Lower leg skin (tissue), 4 donors: ENCODE measurements at regions not wholly inside any gene's neighbourhood (a gene's known extent, or its start where the extent isn't known, plus 50 kb on each side); places are given as distances from the start of the nearest gene placed in this dataset.

Source experiments
- DNase-seq, 2 donors: peaks; one replicate each; pipeline ENCODE4 v3.0.0-alpha.2; 2019; ENCODE audit warnings: low spot score in 2 of 2
- H3K4me3 ChIP-seq: fragments of 200-600 bp; sonication (generic); 2 replicates; pipeline ENCODE4 v1.5.1; 2017; ENCODE audit warnings: mild to moderate bottlenecking, low read depth; ENCODE audit not compliant: poor library complexity, severe bottlenecking
- POLR2A ChIP-seq, 2 donors: fragments of 450-650 bp; IDR thresholded peaks; one replicate each; pipeline ENCODE4 v1.6.1; 2016 to 2017; ENCODE audit warnings: antibody characterized with exemption in 2 of 2, mild to moderate bottlenecking in 1 of 2, moderate library complexity in 1 of 2
- WGBS, 2 donors: methylation state at CpG; one replicate each; pipeline ENCODE4 v1.1.5; 2018; 5-methylcytosine and 5-hydroxymethylcytosine counted together
- intact Hi-C: fragments of 100-400 bp; cut with DNase I; formaldehyde crosslinking; loops from one replicate; pipeline ENCODE4 v1.15.0; 2023; ENCODE audit warnings: low total_unique reads
- TF ChIP-seq, protein P1 (sequence below), 3 donors: fragments of 450-650 bp; IDR thresholded peaks; one replicate each; pipeline ENCODE4 v1.5.1; 2016; ENCODE audit warnings: antibody characterized with exemption in 3 of 3, mild to moderate bottlenecking in 3 of 3, moderate library complexity in 2 of 3

DNA sequence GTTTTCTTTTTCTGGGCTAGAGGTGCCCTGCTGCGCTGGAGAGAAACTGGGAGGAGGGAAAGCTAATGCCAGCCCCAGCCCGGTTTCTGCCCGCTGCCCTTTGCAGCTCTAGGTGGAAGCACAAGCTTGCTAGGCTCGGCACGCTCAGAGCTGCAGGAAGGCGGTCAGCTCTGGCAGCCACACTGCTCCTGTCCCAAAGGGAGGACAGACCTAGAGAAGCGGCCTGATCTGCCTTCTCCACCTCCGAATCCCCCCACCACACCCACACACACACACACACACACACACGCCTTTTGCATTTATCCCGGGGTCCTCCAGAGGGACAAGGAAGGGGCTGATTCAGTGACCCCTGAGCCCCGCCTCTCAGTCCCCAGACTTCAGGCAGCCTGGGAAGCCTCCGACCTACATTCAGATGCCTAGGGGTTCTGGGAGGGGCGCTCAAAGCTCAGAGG is 418.1 kb downstream of the SOX9 start:
- intact Hi-C loops = loop anchor here (10.0 kb wide), 1 partner anchor 424 kb away; no protein-coding TSS in a partner anchor
- 87 to 95% methylated on average over 13 of the region's 13 CpGs for WGBS, 2 donors
- TF ChIP-seq POLR2A (IDR thresholded peaks at IDR 0.05) = no peak
- TF ChIP-seq, protein P1, sequence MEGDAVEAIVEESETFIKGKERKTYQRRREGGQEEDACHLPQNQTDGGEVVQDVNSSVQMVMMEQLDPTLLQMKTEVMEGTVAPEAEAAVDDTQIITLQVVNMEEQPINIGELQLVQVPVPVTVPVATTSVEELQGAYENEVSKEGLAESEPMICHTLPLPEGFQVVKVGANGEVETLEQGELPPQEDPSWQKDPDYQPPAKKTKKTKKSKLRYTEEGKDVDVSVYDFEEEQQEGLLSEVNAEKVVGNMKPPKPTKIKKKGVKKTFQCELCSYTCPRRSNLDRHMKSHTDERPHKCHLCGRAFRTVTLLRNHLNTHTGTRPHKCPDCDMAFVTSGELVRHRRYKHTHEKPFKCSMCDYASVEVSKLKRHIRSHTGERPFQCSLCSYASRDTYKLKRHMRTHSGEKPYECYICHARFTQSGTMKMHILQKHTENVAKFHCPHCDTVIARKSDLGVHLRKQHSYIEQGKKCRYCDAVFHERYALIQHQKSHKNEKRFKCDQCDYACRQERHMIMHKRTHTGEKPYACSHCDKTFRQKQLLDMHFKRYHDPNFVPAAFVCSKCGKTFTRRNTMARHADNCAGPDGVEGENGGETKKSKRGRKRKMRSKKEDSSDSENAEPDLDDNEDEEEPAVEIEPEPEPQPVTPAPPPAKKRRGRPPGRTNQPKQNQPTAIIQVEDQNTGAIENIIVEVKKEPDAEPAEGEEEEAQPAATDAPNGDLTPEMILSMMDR (IDR thresholded peaks at IDR 0.05) = no peak
- DNase-seq = no peak
- H3K4me3 ChIP-seq = no peak overlapping the region

DNA sequence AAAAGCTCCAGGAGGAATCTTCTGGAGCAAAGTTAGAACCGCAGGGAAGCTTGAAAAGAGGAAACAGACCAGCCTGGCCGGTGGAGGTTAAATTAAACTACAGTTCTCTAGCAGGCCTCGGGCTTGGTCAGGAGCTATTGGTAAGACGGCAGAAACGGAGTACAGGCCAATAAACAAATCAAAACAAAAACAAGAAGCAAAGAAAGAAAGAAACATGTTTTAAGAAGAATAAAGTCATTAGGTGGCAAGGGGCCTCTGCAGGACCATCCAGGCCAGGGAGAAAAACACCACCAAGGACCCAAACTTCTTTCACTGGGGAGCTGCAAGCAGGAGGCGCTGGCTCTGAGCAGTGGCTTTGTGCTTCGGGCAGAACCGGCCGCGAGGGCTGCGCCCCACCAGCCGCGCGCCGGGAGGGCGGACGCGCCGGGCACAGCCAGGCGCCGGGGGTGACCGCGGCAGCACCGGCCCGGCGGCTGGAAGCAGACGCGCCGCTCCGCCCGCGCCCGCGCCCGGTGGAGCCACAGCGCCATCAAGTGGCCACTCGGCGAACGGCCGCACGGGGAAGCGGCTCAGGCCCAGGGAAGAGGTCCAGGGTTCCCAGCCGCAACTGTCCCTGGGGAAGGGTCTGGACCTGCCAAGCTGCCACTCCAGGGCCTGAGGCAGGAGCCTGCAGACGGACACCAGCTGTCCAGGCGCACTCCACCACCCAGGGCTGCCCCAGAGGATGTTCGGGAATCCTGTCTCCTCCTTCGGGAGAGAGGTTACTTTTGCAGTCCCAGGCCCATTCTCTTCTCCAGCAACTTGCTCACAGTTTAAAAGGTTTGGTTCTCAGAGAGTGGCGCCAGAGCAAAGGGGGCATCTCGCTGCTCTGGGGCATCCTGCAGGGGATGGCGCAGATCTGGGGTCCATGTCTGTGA is 419.4 kb downstream of the SOX9 start:
- TF ChIP-seq, protein P1 (IDR thresholded peaks at IDR 0.05) = peak in 1 of 3 donors; percentile 76
- no peak for TF ChIP-seq POLR2A (IDR thresholded peaks at IDR 0.05)
- peak; percentile 46 to 94 for DNase-seq
- H3K4me3 ChIP-seq = no peak overlapping the region
- 13 to 18% methylated on average over 31 to 42 of the region's 50 CpGs for WGBS, 2 donors
- intact Hi-C loops = loop anchor here (10.0 kb wide), 2 partner anchors 425 to 1775 kb away; no protein-coding TSS in a partner anchor

DNA sequence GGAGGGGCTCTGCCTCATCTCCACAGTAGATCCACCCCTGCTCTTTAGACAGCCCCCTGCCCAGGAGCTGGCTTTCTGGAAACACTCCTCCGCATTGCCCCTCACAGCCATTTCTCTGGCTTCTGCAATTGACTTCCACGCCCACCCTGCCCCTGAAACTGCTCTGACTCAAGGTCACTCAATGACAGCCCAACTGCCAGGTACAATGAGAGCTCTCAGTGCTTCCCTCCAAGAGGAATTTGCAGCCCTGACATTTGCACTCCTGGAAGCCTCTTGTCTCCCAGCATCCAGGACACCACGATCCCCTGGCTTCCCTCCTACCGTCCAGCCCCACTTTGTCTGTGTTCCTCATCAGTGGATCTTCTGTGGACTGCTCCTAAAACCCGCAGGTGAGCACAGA is 421.5 kb downstream of the SOX9 start:
- no peak for TF ChIP-seq POLR2A (IDR thresholded peaks at IDR 0.05)
- TF ChIP-seq, protein P1 (IDR thresholded peaks at IDR 0.05) = no peak
- H3K4me3 ChIP-seq = no peak overlapping the region
- intact Hi-C loops = loop anchor here (10.0 kb wide), 1 partner anchor 1778 kb away; no protein-coding TSS in a partner anchor
- no peak for DNase-seq
- WGBS, 2 donors = 78 to 88% methylated on average over 5 of the region's 5 CpGs

DNA sequence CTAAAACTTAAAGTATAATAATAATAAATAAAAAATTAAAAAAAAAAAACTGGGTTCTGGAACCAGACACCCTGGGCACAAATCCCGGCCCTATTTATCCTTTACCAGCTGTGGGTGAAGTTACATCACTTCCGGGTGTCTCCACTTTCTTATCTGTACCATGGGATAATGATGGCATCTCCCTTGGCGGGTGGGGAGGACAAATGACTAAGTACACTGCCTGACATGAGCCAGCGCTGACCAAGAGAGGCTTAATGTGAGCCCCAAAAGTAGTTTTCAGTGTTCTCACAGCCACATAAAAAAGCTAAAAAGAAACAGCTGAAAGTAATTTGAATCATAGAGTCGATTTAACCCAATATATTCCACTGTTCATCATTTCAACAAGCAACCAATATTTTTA is 424.9 kb downstream of the SOX9 start:
- 56 to 60% methylated on average over 5 of the region's 5 CpGs for WGBS, 2 donors
- intact Hi-C loops = loop anchor here (10.0 kb wide), 1 partner anchor 1781 kb away; no protein-coding TSS in a partner anchor
- no peak overlapping the region for H3K4me3 ChIP-seq
- DNase-seq = no peak
- TF ChIP-seq, protein P1 (IDR thresholded peaks at IDR 0.05) = no peak
- TF ChIP-seq POLR2A (IDR thresholded peaks at IDR 0.05) = no peak

DNA sequence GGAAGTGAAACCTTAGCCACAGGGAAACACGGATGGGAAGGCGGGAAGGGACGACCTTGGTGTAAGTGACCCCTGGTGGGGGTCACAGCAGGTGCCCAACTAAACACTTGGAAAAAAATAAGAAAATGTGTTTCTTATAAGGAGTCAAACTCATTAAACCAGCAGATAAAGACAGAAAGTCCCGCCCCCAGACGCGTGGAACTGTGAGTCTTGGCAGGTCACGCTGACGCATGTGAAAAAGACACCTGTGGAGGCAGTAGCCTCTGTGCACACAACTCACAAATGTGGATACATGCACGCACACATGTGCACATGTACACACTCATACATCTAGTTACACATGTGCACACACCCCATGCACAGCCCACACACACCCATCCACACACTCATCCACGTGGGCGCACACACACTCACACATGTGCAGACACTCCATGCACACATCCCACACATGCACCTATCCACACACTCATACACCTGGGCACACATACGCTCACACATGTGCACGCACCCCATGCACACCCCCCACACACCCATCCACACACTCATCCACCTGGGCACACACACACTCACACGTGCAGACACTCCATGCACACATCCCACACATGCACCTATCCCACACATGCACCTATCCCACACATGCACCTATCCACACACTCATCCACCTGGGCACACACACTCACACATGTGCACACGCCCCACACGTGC is 432.4 kb downstream of the SOX9 start:
- intact Hi-C loops = no loop called here
- no peak overlapping the region for H3K4me3 ChIP-seq
- no peak for DNase-seq
- 87 to 90% methylated on average over 16 of the region's 16 CpGs for WGBS, 2 donors
- TF ChIP-seq, protein P1 (IDR thresholded peaks at IDR 0.05) = no peak
- TF ChIP-seq POLR2A (IDR thresholded peaks at IDR 0.05) = no peak
